Esophagus (tissue), 2 donors: ENCODE measurements at regions not wholly inside any gene's neighbourhood (a gene's known extent, or its start where the extent isn't known, plus 50 kb on each side); places are given as distances from the start of the nearest gene placed in this dataset.

Experiments used
- H3K27ac ChIP-seq, 2 donors: one replicate each; pipeline ENCODE4 v1.5.1; 2013; ENCODE audit warnings: low read depth in 2 of 2, mild to moderate bottlenecking in 2 of 2, inconsistent platforms in 1 of 2, low read length in 1 of 2, moderate library complexity in 1 of 2
- H3K27me3 ChIP-seq, 2 donors: one replicate each; pipeline ENCODE4 v1.6.1; 2013; ENCODE audit warnings: low read length in 2 of 2, control low read depth in 1 of 2, mild to moderate bottlenecking in 1 of 2; ENCODE audit not compliant: insufficient read depth in 2 of 2, control insufficient read depth in 1 of 2
- H3K36me3 ChIP-seq, 2 donors: one replicate each; pipeline ENCODE4 v1.6.1; 2013; ENCODE audit warnings: low read length in 1 of 2; ENCODE audit not compliant: control insufficient read depth in 2 of 2, insufficient read depth in 2 of 2
- H3K4me1 ChIP-seq, 2 donors: one replicate each; pipeline ENCODE4 v1.6.1; 2013; ENCODE audit warnings: low read length in 1 of 2; ENCODE audit not compliant: control insufficient read depth in 2 of 2, insufficient read depth in 2 of 2
- H3K4me3 ChIP-seq, 2 donors: one replicate each; pipeline ENCODE4 v1.5.1; 2013; ENCODE audit warnings: low read length in 2 of 2, mild to moderate bottlenecking in 2 of 2, low read depth in 1 of 2, moderate library complexity in 1 of 2
- H3K9me3 ChIP-seq, 2 donors: one replicate each; pipeline ENCODE4 v1.6.1; 2013; ENCODE audit warnings: mild to moderate bottlenecking in 2 of 2, low read depth in 1 of 2, low read length in 1 of 2, moderate library complexity in 1 of 2; ENCODE audit not compliant: control insufficient read depth in 2 of 2, insufficient read depth in 1 of 2
- WGBS, 2 donors: extraction: QIAGEN DNeasy Blood & Tissue Kit; methylation state at CpG; one replicate each; pipeline ENCODE4 v1.1.7; 2013; 5-methylcytosine and 5-hydroxymethylcytosine counted together
- donor health status: healthy with polysubstance abuse.
- donor health status: Bipolar disorder and iron deficiency.

- Histone ChIP-seq H3K36me3 (no peaks in the 10 kb centered on the region), H3K4me3 (no peak overlapping the region), H3K4me1 (peaks cover 3 to 16% of the 10 kb centered on the region in 2 donors), H3K27me3 (no peaks in the 10 kb centered on the region), H3K27ac (peak overlapping the region; percentile 49 to 71), H3K9me3 (peaks cover 0 to 6% of the 10 kb centered on the region in 2 donors)
- WGBS, 2 donors, result 81 to 87% methylated on average over 5 of the region's 5 CpGs
These were observed 125.2 kb downstream of the INHBB start for GRCh38 chr2:120471166-120471565.

GRCh38 chr2:120472031-120472430 lies 126.1 kb downstream of the INHBB start:
- no peak overlapping the region for H3K27ac ChIP-seq
- no peaks in the 10 kb centered on the region for H3K36me3 ChIP-seq
- no peak overlapping the region for H3K4me3 ChIP-seq
- H3K27me3 ChIP-seq, result no peaks in the 10 kb centered on the region
- peaks cover 0 to 6% of the 10 kb centered on the region in 2 donors for H3K9me3 ChIP-seq
- WGBS, 2 donors, result 39 to 44% methylated on average over 2 of the region's 2 CpGs
- peaks cover 3 to 16% of the 10 kb centered on the region in 2 donors for H3K4me1 ChIP-seq

- Histone ChIP-seq H3K27ac (peak overlapping the region; percentile 81 to 92), H3K9me3 (peaks cover 0 to 6% of the 10 kb centered on the region in 2 donors), H3K4me1 (peaks cover 3 to 16% of the 10 kb centered on the region in 2 donors), H3K4me3 (no peak overlapping the region), H3K36me3 (no peaks in the 10 kb centered on the region), H3K27me3 (no peaks in the 10 kb centered on the region)
- 59 to 62% methylated on average over 12 of the region's 12 CpGs for WGBS, 2 donors
These were observed 127.0 kb downstream of the INHBB start for GRCh38 chr2:120472891-120473309.

GRCh38 chr2:120473522-120474271 lies 127.8 kb downstream of the INHBB start:
- peak overlapping the region; percentile 81 to 92 for H3K27ac ChIP-seq
- H3K27me3 ChIP-seq, result no peaks in the 10 kb centered on the region
- no peak overlapping the region for H3K4me3 ChIP-seq
- H3K36me3 ChIP-seq, result no peaks in the 10 kb centered on the region
- WGBS, 2 donors, result 41 to 42% methylated on average over 16 of the region's 16 CpGs
- H3K4me1 ChIP-seq, result peaks cover 3 to 16% of the 10 kb centered on the region in 2 donors
- peaks cover 0 to 6% of the 10 kb centered on the region in 2 donors for H3K9me3 ChIP-seq

DNA sequence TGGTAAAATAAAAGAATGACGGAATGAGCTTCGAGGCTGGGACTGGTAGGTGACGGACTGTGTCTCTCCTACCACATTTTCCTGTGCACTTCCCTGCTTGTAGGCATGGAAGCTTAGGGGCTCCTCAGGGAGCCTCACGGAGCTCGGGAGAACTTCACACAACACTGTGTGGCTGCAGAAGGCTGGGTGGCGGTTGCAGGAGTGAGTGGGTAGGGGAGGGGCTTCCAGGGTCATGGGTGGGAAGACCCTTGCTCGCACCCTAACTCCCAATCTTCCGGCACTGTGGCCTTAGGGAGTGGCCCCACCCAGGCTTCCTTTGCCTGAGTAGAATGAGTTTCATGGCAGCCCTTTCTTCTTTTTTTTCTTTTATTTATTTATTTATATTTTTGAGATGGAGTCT lies 128.6 kb downstream of the INHBB start:
- Histone ChIP-seq H3K4me1 (peaks cover 3 to 16% of the 10 kb centered on the region in 2 donors), H3K4me3 (no peak overlapping the region), H3K27ac (peak overlapping the region in 1 of 2 donors; percentile 92), H3K9me3 (peaks cover 0 to 6% of the 10 kb centered on the region in 2 donors), H3K27me3 (no peaks in the 10 kb centered on the region), H3K36me3 (no peaks in the 10 kb centered on the region)
- WGBS, 2 donors, result 92 to 93% methylated on average over 8 of the region's 8 CpGs

GRCh38 chr2:120476141-120476540 lies 130.2 kb downstream of the INHBB start:
- Histone ChIP-seq H3K4me1 (peaks cover 0 to 9% of the 10 kb centered on the region in 2 donors), H3K4me3 (no peak overlapping the region), H3K27me3 (no peaks in the 10 kb centered on the region), H3K36me3 (no peaks in the 10 kb centered on the region), H3K9me3 (peaks cover 0 to 6% of the 10 kb centered on the region in 2 donors), H3K27ac (no peak overlapping the region)
- WGBS, 2 donors, result 64 to 89% methylated on average over 7 of the region's 7 CpGs

- Histone ChIP-seq H3K36me3 (no peaks in the 10 kb centered on the region), H3K9me3 (peaks cover 0 to under 1% of the 10 kb centered on the region in 2 donors), H3K27ac (no peak overlapping the region), H3K27me3 (no peaks in the 10 kb centered on the region), H3K4me3 (no peak overlapping the region), H3K4me1 (peaks cover 0 to 9% of the 10 kb centered on the region in 2 donors)
- WGBS, 2 donors, result 78 to 83% methylated on average over 3 of the region's 3 CpGs
These were observed 131.3 kb downstream of the INHBB start for GRCh38 chr2:120477198-120477597.

GRCh38 chr2:120477831-120478481 lies 132.0 kb downstream of the INHBB start:
- Histone ChIP-seq H3K4me3 (no peak overlapping the region), H3K27ac (no peak overlapping the region), H3K36me3 (no peaks in the 10 kb centered on the region), H3K27me3 (no peaks in the 10 kb centered on the region), H3K9me3 (no peaks in the 10 kb centered on the region), H3K4me1 (peaks cover 0 to 9% of the 10 kb centered on the region in 2 donors)
- 95 to 98% methylated on average over 6 of the region's 6 CpGs for WGBS, 2 donors

DNA sequence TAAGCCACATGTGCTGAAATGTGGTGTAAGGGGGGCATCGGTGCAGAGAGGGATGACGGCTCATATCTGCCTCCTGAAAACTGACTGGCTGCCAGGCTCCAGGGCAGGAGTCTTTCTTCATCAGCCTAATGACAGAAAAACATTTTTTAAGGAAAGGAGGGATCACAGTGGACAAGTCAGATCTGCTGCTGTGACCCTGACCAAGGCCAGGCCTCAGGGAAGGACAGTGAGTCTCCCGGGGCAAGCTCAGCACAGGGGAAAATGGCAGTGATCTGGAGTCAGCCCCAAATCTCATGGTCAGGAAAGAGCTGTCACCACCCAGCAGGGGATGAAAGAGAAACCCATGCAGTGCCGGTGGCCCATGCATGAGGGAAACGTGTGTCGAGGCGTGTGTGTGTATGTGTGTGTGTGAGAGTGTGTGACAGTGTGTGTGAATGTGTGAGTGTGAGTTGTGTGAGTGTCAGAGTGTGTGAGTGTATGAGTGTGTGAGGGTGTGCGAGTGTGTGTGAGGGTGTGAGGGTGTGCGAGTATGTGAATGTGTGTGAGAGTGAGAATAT lies 134.5 kb downstream of the INHBB start:
- H3K9me3 ChIP-seq, result no peaks in the 10 kb centered on the region
- 76 to 81% methylated on average over 9 of the region's 9 CpGs for WGBS, 2 donors
- H3K27me3 ChIP-seq, result no peaks in the 10 kb centered on the region
- H3K36me3 ChIP-seq, result no peaks in the 10 kb centered on the region
- no peak overlapping the region for H3K4me3 ChIP-seq
- H3K27ac ChIP-seq, result no peak overlapping the region
- no peaks in the 10 kb centered on the region for H3K4me1 ChIP-seq
